ENCODE measurements at regions not wholly inside any gene's neighbourhood (a gene's known extent, or its start where the extent isn't known, plus 50 kb on each side); places are given as distances from the start of the nearest gene placed in this dataset.

GRCh38 chr10:83182076-83182475 is 957.2 kb upstream of the GHITM start:
- no peak for TF ChIP-seq POLR2AphosphoS5 (IDR thresholded peaks at IDR 0.05)
- TF ChIP-seq POLR2A (IDR thresholded peaks at IDR 0.05): no peak
- no peak for TF ChIP-seq CTCF (IDR thresholded peaks at IDR 0.05)
- TF ChIP-seq EP300 (IDR thresholded peaks at IDR 0.05): no peak
